Peyer's patch (tissue), 4 donors: ENCODE measurements at regions not wholly inside any gene's neighbourhood (a gene's known extent, or its start where the extent isn't known, plus 50 kb on each side); places are given as distances from the start of the nearest gene placed in this dataset.

Experiments
- DNase-seq, 3 donors: peaks; one replicate each; pipeline ENCODE4 v3.0.0-alpha.2; 2017 to 2019
- H3K27ac ChIP-seq, 4 donors: fragments of 200-600 bp; sonication (generic); one replicate each; pipeline ENCODE4 v1.5.1; 2016 to 2019
- H3K27me3 ChIP-seq, 2 donors: fragments of 200-600 bp; sonication (generic); one replicate each; pipeline ENCODE4 v1.5.1; 2019
- H3K36me3 ChIP-seq, 3 donors: fragments of 200-600 bp; sonication (generic); one replicate each; pipeline ENCODE4 v1.5.1; 2016 to 2019
- H3K4me1 ChIP-seq, 4 donors: fragments of 200-600 bp; sonication (generic); one replicate each; pipeline ENCODE4 v1.5.1; 2016 to 2019
- H3K4me3 ChIP-seq, 4 donors: fragments of 200-600 bp; sonication (generic); 1 replicate in 3 of 4; 2 replicates in 1 of 4; pipeline ENCODE4 v1.5.1; 2016 to 2019; ENCODE audit warnings: mild to moderate bottlenecking in 1 of 4
- H3K9me3 ChIP-seq, 4 donors: fragments of 200-600 bp; sonication (generic); one replicate each; pipeline ENCODE4 v1.5.1; 2016 to 2019; ENCODE audit warnings: mild to moderate bottlenecking in 1 of 4
- CTCF ChIP-seq, 6 experiments: fragments of 450-650 bp in 4 of 6; fragments of 200-600 bp in 2 of 6; sonication (generic) in 1 of 6; IDR thresholded peaks; one replicate each; pipeline ENCODE4 v1.5.1; 2017 to 2019; ENCODE audit warnings: antibody characterized with exemption in 6 of 6, mild to moderate bottlenecking in 3 of 6, moderate library complexity in 1 of 6
- POLR2A ChIP-seq, 2 donors: fragments of 450-650 bp; IDR thresholded peaks; one replicate each; pipeline ENCODE4 v1.5.1; 2017; ENCODE audit warnings: antibody characterized with exemption in 2 of 2, mild to moderate bottlenecking in 2 of 2, moderate library complexity in 2 of 2

- H3K27me3 ChIP-seq, result no peaks in the 10 kb centered on the region
- no peaks in the 10 kb centered on the region for H3K4me1 ChIP-seq
- H3K36me3 ChIP-seq, result no peaks in the 10 kb centered on the region
- DNase-seq, result no peak
- H3K9me3 ChIP-seq, result no peaks in the 10 kb centered on the region
- no peak overlapping the region for H3K4me3 ChIP-seq
- TF ChIP-seq CTCF (IDR thresholded peaks at IDR 0.05), result no peak
- no peak for TF ChIP-seq POLR2A (IDR thresholded peaks at IDR 0.05)
- no peak overlapping the region for H3K27ac ChIP-seq
Observed at GRCh38 chrX:82031250-82031649, 829.3 kb downstream of the SH3BGRL start.

- no peak for DNase-seq
- no peaks in the 10 kb centered on the region for H3K4me1 ChIP-seq
- no peaks in the 10 kb centered on the region for H3K9me3 ChIP-seq
- no peaks in the 10 kb centered on the region for H3K27me3 ChIP-seq
- no peaks in the 10 kb centered on the region for H3K36me3 ChIP-seq
- TF ChIP-seq CTCF (IDR thresholded peaks at IDR 0.05), result no peak
- H3K4me3 ChIP-seq, result no peak overlapping the region
- no peak overlapping the region for H3K27ac ChIP-seq
Observed at GRCh38 chrX:82038793-82039192, 836.9 kb downstream of the SH3BGRL start.

GRCh38 chrX:82041034-82041433 lies 839.1 kb downstream of the SH3BGRL start:
- Histone ChIP-seq H3K4me3 (no peak overlapping the region), H3K27me3 (no peaks in the 10 kb centered on the region), H3K4me1 (no peaks in the 10 kb centered on the region), H3K9me3 (no peaks in the 10 kb centered on the region), H3K27ac (no peak overlapping the region), H3K36me3 (no peaks in the 10 kb centered on the region)
- TF ChIP-seq POLR2A (IDR thresholded peaks at IDR 0.05), result no peak
- DNase-seq, result no peak

GRCh38 chrX:82058728-82059127 lies 856.8 kb downstream of the SH3BGRL start:
- H3K4me1 ChIP-seq, result no peaks in the 10 kb centered on the region
- H3K27ac ChIP-seq, result no peak overlapping the region
- no peak overlapping the region for H3K4me3 ChIP-seq
- no peaks in the 10 kb centered on the region for H3K9me3 ChIP-seq
- TF ChIP-seq POLR2A (IDR thresholded peaks at IDR 0.05) (no peak), CTCF (IDR thresholded peaks at IDR 0.05) (no peak)
- H3K27me3 ChIP-seq, result no peaks in the 10 kb centered on the region
- no peak for DNase-seq
- no peaks in the 10 kb centered on the region for H3K36me3 ChIP-seq

- Histone ChIP-seq H3K4me3 (no peak overlapping the region), H3K27me3 (no peaks in the 10 kb centered on the region), H3K4me1 (no peaks in the 10 kb centered on the region), H3K9me3 (no peaks in the 10 kb centered on the region), H3K27ac (no peak overlapping the region), H3K36me3 (no peaks in the 10 kb centered on the region)
- no peak for TF ChIP-seq CTCF (IDR thresholded peaks at IDR 0.05)
- TF ChIP-seq POLR2A (IDR thresholded peaks at IDR 0.05), result no peak
- no peak for DNase-seq
Observed at GRCh38 chrX:82070948-82071347, 869.0 kb downstream of the SH3BGRL start.

GRCh38 chrX:82081027-82081426 lies 879.1 kb downstream of the SH3BGRL start:
- H3K36me3 ChIP-seq, result no peaks in the 10 kb centered on the region
- no peaks in the 10 kb centered on the region for H3K27me3 ChIP-seq
- no peaks in the 10 kb centered on the region for H3K4me1 ChIP-seq
- DNase-seq, result no peak
- H3K4me3 ChIP-seq, result no peak overlapping the region
- H3K27ac ChIP-seq, result no peak overlapping the region
- no peaks in the 10 kb centered on the region for H3K9me3 ChIP-seq
- TF ChIP-seq CTCF (IDR thresholded peaks at IDR 0.05), result no peak
- no peak for TF ChIP-seq POLR2A (IDR thresholded peaks at IDR 0.05)
